Forelimb muscle (tissue), 1 donor: ENCODE measurements at regions not wholly inside any gene's neighbourhood (a gene's known extent, or its start where the extent isn't known, plus 50 kb on each side); places are given as distances from the start of the nearest gene placed in this dataset.

Experiments
- DNase-seq: peaks from one replicate; pipeline ENCODE4 v3.0.0-alpha.2; 2013; ENCODE audit warnings: low read depth

DNA sequence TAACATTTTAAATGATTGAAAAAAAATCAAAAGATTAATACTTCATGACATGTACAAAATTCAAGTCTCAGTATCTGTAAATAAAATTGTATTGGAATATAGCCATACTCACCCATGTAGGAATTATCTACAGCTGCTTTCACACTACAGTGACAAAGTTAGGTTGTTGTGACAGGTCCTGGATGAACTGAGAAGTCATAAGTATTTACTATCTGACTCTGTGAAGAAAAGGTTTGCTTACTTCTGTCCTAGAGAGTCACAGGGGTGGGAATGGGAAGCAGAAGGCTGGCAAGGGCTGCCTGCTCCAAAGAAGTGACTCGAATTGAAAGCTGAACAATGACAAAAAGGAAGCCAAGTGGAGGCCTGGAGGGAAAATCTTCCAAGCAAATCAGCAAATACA is 155.2 kb downstream of the SLC30A10 start:
- no peak for DNase-seq

- no peak for DNase-seq
These were observed 155.9 kb downstream of the SLC30A10 start for GRCh38 chr1:219772265-219773036.

DNA sequence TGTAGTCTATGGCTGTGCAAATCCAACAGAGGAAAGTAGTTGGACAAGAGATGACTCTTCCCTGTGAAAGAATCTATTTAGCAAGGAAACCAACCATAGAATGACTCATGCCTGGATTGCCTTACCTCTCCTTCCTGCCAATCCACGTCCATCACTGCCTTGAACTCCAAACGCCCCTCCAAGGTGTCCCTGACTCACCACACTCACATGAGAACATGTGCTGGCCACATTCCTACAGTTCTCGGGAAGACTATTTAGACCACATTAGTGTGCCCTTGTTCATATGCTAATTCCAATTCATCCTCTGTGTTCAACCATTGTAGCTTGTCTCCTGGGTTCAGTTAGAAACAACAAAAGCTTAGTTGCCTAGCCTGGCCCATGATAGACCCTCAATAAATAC is 157.3 kb downstream of the SLC30A10 start:
- no peak for DNase-seq

GRCh38 chr1:219763321-219763720 is 150.4 kb upstream of the ZC3H11B start:
- DNase-seq: no peak

- no peak for DNase-seq
These were observed 148.4 kb upstream of the ZC3H11B start for GRCh38 chr1:219761208-219761860.

- no peak for DNase-seq
These were observed 146.2 kb upstream of the ZC3H11B start for GRCh38 chr1:219759095-219759494.

- no peak for DNase-seq
These were observed 145.0 kb upstream of the ZC3H11B start for GRCh38 chr1:219757890-219758289.

DNA sequence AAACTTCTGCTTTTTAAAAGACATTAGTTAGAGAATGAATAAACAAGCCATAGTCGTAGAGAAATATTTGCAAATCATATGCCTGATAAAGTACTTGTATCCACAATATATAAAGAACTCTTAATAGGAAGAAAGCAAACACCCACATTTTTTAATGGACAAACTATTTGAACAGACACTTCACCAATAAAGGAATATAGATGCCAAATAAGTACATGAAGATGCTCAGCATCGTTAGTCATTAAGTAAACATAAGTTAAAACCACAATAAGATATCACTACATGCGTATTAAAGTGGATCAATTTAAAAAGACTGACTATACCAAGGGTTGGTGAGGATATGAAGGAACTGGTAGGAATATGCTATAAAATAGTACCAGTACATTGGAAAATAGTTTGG is 142.3 kb upstream of the ZC3H11B start:
- no peak for DNase-seq

DNA sequence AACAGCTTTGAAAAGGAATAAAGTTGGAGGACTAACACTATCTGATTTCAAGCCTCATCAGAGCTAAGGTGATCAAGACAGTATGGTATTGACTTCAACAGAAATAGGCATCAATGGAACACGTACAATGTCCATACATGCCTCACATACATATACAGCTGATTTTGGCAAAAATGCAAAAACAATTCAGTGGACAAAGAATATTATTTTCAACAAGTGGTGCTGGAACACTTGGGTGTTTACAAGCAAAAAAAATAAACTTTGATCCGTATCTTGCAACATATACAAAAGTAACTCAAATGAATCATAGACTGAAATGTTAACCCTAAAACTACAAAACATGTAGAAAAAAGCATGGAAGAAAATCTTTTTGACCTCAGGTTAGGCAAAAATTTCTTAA is 141.9 kb upstream of the ZC3H11B start:
- no peak for DNase-seq

DNA sequence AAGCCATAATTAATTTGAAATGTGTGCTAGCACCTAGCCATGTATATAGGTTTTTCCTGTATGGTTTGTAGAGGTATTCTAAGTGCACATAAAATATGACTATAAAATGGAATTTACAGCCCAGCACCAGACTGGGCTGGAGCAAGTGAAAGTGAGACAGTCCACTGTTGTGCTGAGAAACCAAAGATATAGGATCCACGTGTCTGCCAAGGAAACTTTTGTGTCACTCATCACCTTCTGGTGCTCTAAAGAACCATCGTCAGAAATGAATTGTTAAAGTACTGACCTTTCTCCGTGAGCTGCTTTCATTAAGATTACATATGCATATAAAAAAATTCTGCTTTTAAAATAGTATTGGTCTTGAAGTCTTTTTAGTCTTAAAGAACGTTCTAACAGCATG is 141.0 kb upstream of the ZC3H11B start:
- DNase-seq: no peak

- DNase-seq: no peak
These were observed 139.7 kb upstream of the ZC3H11B start for GRCh38 chr1:219752645-219753044.

- DNase-seq: no peak
These were observed 139.1 kb upstream of the ZC3H11B start for GRCh38 chr1:219751870-219752507.

DNA sequence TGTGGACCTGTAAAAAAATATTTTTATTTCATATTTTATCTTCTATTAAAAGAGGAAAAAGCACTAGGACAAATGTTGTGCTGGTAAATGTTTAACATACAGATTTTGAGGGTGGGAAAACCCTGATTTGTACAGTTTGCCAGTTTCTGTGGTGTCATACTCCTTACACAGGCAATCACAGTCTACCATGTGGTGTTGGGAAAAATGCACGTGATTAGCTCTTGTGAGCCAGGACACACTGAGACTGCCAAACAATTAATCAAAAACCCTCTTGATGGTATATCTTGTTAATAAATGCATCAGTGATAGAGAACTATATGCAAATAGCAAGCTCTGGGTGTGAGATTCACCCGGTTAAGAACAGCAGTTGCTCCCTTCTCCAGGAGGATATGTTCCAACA is 136.5 kb upstream of the ZC3H11B start:
- DNase-seq: no peak

- no peak for DNase-seq
These were observed 133.2 kb upstream of the ZC3H11B start for GRCh38 chr1:219746141-219746540.

GRCh38 chr1:219744652-219745469 is 132.0 kb upstream of the ZC3H11B start:
- no peak for DNase-seq

DNA sequence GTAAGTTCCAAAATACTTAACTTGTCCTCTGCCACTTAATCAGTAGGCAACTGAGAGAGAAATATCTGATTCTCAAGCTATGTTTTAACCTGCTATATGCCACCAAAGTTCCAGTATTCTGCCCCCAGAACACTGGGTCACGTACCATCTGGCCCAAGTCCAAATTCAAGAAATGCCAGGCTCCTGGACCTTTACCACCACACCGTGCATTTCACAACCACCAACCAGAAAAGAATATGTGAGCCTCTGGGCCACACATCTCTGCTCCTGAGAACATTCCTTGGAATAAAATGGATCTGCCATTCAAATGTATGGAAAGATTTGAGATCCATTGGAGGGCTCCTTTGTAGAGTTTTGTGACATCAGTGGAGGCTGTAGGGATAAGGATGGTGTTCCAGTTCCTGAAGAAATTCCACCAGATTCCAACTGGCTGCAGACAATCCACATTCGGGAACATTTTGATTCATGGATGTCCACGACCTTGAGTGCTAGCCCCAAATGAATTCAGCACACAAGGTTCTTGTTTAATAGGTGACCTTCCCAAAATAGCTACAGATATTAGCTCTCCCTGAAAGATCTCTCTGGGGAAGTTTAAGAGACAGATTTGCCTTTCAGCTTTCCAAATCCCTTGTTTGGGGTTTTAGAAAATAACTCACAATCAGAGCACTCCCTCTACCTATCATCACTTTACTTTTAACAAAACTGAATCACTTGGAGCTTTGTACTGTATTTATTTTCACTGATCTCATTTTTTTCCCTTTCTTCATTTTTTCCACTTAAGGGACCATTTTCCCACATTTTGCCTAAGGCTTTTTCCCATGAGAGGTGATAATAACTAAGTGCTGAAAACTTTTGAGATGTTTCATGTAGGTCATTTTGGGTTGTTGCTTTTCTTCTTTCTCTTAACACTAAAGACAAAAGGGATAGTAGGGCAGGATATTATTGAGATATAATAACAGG is 128.4 kb upstream of the ZC3H11B start:
- peak; percentile 32 for DNase-seq

- DNase-seq: no peak
These were observed 120.7 kb upstream of the ZC3H11B start for GRCh38 chr1:219733511-219734174.

DNA sequence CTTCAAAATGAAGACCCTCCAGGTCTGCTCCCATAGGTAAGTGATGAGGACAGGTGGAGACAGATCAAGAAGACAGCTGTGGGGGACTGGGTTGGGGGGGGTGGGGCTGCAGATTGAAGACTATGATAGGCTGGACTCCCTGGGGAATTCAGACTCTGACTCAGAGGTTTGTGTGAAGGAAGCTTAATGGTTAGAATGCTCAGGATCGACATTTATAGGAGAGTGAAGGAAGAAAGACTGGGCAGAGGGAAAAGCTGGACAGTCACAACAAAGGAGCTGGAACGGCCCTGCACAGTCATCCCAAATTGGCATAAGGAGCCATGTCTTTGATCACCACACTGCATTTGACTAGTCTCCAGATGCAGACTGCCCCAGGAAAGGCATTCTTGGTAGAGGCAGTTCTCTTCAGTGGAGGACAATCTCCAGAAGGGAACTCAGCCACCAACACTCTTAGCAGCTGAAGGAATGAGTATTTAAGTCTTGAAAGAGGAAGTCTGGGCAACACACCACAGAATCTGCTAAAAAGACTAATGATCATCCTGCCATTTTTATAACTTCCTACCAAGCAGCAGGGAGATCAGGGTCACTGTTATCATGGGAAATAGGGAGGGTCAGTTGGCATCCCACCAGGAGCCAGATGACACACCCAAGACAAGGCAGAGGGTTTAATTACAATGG is 120.0 kb upstream of the ZC3H11B start:
- DNase-seq: no peak

GRCh38 chr1:219731771-219732170 is 118.9 kb upstream of the ZC3H11B start:
- DNase-seq: no peak
